Osteoblast (primary cell): ENCODE measurements at regions not wholly inside any gene's neighbourhood (a gene's known extent, or its start where the extent isn't known, plus 50 kb on each side); places are given as distances from the start of the nearest gene placed in this dataset.

Source experiments
- DNase-seq: peaks from one replicate; pipeline ENCODE4 v3.0.0; 2011; ENCODE audit warnings: low spot score, mixed read lengths; ENCODE audit not compliant: insufficient read length; ENCODE audit errors: missing footprints
- H2AFZ ChIP-seq: 2 replicates; pipeline ENCODE4 v1.6.0; 2011; ENCODE audit warnings: mild to moderate bottlenecking, low read length
- H3K27ac ChIP-seq: 2 replicates; pipeline ENCODE4 v1.5.1; 2011; ENCODE audit warnings: mild to moderate bottlenecking, low read depth, low read length, moderate library complexity
- H3K27me3 ChIP-seq: 2 replicates; pipeline ENCODE4 v1.6.0; 2012; ENCODE audit warnings: mild to moderate bottlenecking, control low read depth, inconsistent platforms, low read length, moderate library complexity; ENCODE audit not compliant: insufficient read depth
- H3K36me3 ChIP-seq: 2 replicates; pipeline ENCODE4 v1.5.1; 2011; ENCODE audit warnings: mild to moderate bottlenecking, low read length, control low read depth, moderate library complexity; ENCODE audit not compliant: insufficient read depth
- H3K4me1 ChIP-seq: 2 replicates; pipeline ENCODE4 v1.5.1; 2011; ENCODE audit warnings: mild to moderate bottlenecking, low read length, control low read depth, moderate library complexity; ENCODE audit not compliant: insufficient read depth
- H3K4me2 ChIP-seq: 2 replicates; pipeline ENCODE4 v1.6.0; 2011; ENCODE audit warnings: mild to moderate bottlenecking, low read length; ENCODE audit not compliant: insufficient read depth
- H3K4me3 ChIP-seq: fragments of 200-600 bp; sonication (generic); 3 replicates; pipeline ENCODE4 v1.5.1; 2012; ENCODE audit warnings: mild to moderate bottlenecking, low read length, inconsistent platforms; ENCODE audit not compliant: insufficient read depth
- H3K79me2 ChIP-seq: 2 replicates; pipeline ENCODE4 v1.6.0; 2012; ENCODE audit warnings: mild to moderate bottlenecking, low read length, control low read depth, inconsistent platforms; ENCODE audit not compliant: insufficient read depth
- H3K9me3 ChIP-seq: 2 replicates; pipeline ENCODE4 v1.5.1; 2011; ENCODE audit warnings: low read depth, low read length, control low read depth
- H4K20me1 ChIP-seq: 2 replicates; pipeline ENCODE4 v1.6.0; 2012; ENCODE audit warnings: mild to moderate bottlenecking, low read length, control low read depth; ENCODE audit not compliant: insufficient read depth
- TF ChIP-seq, protein P1 (sequence below): IDR thresholded peaks from 2 replicates; pipeline ENCODE4 v1.5.1; 2011; ENCODE audit warnings: mild to moderate bottlenecking, low read depth, low read length, moderate library complexity; ENCODE audit errors: extremely low read depth

DNA sequence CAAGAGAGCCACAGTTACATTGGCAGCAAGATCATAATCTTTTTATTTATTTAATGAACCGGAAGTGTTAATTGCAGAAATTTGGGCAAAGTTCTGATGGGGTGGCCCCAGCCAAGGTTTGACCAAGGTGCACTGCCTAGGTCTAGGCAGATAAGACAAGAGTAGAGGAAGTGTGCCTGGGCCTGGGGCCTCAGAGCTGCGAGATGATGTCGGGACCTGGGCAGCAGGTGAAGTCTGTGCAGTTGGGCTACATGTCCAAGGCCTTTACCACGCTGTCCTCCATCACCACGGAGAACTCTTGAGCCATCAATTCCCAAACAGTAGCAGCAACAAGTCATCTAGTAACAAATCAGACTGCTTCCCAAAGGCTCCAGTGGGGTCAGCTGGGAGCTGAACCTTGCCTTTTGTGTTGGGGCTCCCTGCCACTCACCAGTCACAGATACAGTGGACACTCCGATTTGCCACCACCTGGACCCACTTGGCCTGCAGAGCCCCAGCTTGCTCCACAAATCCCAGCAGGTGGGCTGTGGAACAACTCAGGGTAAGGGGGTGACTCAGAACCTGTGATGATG is 52.5 kb upstream of the COMTD1 start:
- Histone ChIP-seq H3K4me3 (no peak overlapping the region), H3K79me2 (no peaks in the 10 kb centered on the region), H3K4me1 (peaks cover 6% of the 10 kb centered on the region), H3K4me2 (no peak overlapping the region), H4K20me1 (no peaks in the 10 kb centered on the region), H3K27me3 (peaks cover 19% of the 10 kb centered on the region), H3K9me3 (no peaks in the 10 kb centered on the region), H3K36me3 (no peaks in the 10 kb centered on the region), H2AFZ (no peak overlapping the region), H3K27ac (no peak overlapping the region)
- peak; percentile 49 for DNase-seq
- TF ChIP-seq, protein P1, sequence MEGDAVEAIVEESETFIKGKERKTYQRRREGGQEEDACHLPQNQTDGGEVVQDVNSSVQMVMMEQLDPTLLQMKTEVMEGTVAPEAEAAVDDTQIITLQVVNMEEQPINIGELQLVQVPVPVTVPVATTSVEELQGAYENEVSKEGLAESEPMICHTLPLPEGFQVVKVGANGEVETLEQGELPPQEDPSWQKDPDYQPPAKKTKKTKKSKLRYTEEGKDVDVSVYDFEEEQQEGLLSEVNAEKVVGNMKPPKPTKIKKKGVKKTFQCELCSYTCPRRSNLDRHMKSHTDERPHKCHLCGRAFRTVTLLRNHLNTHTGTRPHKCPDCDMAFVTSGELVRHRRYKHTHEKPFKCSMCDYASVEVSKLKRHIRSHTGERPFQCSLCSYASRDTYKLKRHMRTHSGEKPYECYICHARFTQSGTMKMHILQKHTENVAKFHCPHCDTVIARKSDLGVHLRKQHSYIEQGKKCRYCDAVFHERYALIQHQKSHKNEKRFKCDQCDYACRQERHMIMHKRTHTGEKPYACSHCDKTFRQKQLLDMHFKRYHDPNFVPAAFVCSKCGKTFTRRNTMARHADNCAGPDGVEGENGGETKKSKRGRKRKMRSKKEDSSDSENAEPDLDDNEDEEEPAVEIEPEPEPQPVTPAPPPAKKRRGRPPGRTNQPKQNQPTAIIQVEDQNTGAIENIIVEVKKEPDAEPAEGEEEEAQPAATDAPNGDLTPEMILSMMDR, result no peak

DNA sequence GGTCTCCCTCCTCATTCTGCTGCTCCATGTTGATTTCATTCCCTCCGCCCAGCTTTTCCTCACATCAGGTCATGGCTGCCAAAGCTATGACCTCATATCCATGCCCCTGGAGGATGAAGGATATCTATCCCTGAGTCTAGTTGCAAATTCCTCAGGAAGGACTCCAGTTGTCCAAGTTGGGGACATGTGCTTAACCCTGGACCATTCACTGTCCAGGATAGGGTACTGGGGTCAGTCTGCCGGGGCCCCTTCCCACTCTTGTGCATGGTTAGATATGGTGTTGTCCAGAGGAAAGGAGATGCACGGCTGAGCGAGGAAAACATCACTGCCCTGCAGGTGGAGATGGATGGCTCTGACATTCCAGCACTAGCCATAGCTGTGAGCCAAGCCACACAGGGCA is 51.9 kb upstream of the COMTD1 start:
- Histone ChIP-seq H3K27ac (no peak overlapping the region), H3K9me3 (no peaks in the 10 kb centered on the region), H3K4me3 (no peak overlapping the region), H3K4me1 (peaks cover 6% of the 10 kb centered on the region), H4K20me1 (no peaks in the 10 kb centered on the region), H3K4me2 (no peak overlapping the region), H3K79me2 (no peaks in the 10 kb centered on the region), H3K27me3 (peaks cover 24% of the 10 kb centered on the region), H3K36me3 (no peaks in the 10 kb centered on the region), H2AFZ (no peak overlapping the region)
- TF ChIP-seq, protein P1, result no peak
- no peak for DNase-seq

DNA sequence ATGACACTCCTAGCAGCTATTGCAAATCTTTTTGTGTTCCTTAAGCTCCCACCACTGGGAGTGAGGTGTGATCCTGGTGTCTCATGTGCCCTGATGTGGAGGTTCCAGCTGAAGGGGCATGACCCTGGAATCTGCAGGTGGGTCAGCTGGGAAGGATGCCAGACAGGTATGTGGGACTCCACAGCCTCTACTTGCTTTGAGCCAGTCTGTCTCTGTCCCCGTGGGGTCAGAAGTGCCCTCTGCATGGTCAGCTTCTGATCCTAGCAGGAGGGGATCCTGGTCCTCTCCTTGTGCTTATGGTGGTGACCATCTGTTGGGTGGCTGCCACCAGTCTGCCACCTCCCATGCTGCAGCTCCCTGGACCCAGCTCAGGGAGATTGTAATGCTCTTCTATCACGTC is 51.1 kb upstream of the COMTD1 start:
- TF ChIP-seq, protein P1, result no peak
- no peaks in the 10 kb centered on the region for H3K9me3 ChIP-seq
- no peak overlapping the region for H3K27ac ChIP-seq
- H3K4me3 ChIP-seq, result no peak overlapping the region
- H2AFZ ChIP-seq, result no peak overlapping the region
- no peak for DNase-seq
- H3K4me2 ChIP-seq, result no peak overlapping the region
- H3K27me3 ChIP-seq, result peaks cover 31% of the 10 kb centered on the region
- H3K79me2 ChIP-seq, result no peaks in the 10 kb centered on the region
- peaks cover 6% of the 10 kb centered on the region for H3K4me1 ChIP-seq
- H4K20me1 ChIP-seq, result no peaks in the 10 kb centered on the region
- no peaks in the 10 kb centered on the region for H3K36me3 ChIP-seq
